ENCODE measurements at regions not wholly inside any gene's neighbourhood (a gene's known extent, or its start where the extent isn't known, plus 50 kb on each side); places are given as distances from the start of the nearest gene placed in this dataset.
A peak's percentile ranks its signal among the peaks of the same experiment; 100 is the strongest.

DNA sequence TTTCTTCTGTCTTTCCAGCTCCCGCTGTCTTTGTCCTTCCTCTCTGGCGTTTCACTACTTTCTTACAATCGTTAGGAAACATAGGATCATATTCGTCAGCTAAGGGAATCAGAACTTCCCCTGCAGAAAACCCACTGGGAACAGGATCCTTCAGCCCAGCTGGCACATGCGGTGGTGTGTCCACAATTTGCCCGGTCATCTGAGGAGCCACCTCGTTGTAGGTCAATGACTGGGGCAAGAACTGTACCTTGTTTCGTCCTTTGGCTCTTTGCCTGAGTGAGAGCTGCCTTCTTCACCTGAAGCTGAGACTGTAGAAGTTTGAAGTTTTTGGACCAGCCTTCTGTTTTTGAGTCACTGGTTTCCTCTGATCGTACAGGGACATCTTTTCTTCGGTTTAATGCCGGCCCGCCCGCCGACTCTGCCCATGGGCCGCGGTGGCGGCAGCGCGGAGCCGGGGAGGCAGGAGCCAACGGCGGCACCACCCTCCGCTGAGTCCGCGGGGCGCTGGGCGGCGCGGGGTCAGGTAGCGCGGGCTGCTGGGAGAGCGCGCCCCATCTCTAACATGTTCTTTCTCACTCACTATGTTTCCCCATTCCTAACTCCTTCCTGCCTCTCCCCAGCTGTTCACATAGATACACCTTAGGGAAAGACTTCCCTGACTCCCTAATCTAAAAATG, 214.1 kb upstream of the NANOGP8 start:
- BruUV-seq (replicated peaks): no TSS peak
- Histone ChIP-seq H3K4me1 (peaks cover 2% of the 10 kb centered on the region; the same call in 1 of the 2 replicates), H3K9me3 (no peaks in the 10 kb centered on the region), H3K4me3 (ENCODE audit: low read depth, low read length) (no peak overlapping the region), H3K36me3 (ENCODE audit: control insufficient read depth, insufficient read depth, low read length) (no peaks in the 10 kb centered on the region), H3K27me3 (replicated peaks; ENCODE audit: control insufficient read depth, insufficient read depth, low read length) (no peaks in the 10 kb centered on the region)
- H3K4me3 Mint-ChIP-seq (ENCODE audit: unreplicated experiment): no peak overlapping the region
- intact Hi-C loops (cut with micrococcal nuclease; ENCODE audit: unreplicated experiment): no loop called here
- no peaks in the 10 kb centered on the region for H3K36me3 Mint-ChIP-seq (ENCODE audit: insufficient read depth, unreplicated experiment)
- no peaks in the 10 kb centered on the region for H3K27me3 Mint-ChIP-seq (ENCODE audit: insufficient read depth, unreplicated experiment)
- ChIA-PET CTCF (no interaction called here), POLR2A (no interaction called here)
- no peak for DNase-seq
- H3K4me1 Mint-ChIP-seq (ENCODE audit: low read depth, unreplicated experiment): peaks cover 2% of the 10 kb centered on the region
- TF ChIP-seq, protein P1, sequence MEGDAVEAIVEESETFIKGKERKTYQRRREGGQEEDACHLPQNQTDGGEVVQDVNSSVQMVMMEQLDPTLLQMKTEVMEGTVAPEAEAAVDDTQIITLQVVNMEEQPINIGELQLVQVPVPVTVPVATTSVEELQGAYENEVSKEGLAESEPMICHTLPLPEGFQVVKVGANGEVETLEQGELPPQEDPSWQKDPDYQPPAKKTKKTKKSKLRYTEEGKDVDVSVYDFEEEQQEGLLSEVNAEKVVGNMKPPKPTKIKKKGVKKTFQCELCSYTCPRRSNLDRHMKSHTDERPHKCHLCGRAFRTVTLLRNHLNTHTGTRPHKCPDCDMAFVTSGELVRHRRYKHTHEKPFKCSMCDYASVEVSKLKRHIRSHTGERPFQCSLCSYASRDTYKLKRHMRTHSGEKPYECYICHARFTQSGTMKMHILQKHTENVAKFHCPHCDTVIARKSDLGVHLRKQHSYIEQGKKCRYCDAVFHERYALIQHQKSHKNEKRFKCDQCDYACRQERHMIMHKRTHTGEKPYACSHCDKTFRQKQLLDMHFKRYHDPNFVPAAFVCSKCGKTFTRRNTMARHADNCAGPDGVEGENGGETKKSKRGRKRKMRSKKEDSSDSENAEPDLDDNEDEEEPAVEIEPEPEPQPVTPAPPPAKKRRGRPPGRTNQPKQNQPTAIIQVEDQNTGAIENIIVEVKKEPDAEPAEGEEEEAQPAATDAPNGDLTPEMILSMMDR (IDR thresholded peaks at IDR 0.05; ENCODE audit: insufficient read depth in 1 of 2, low read depth in 1 of 2, low read length in 1 of 2, severe bottlenecking in 1 of 2, unreplicated experiment in 1 of 2): no peak
- no peak overlapping the region for H3K27ac Mint-ChIP-seq (ENCODE audit: unreplicated experiment)
- H3K9me3 Mint-ChIP-seq (ENCODE audit: unreplicated experiment): peaks cover 12% of the 10 kb centered on the region

DNA sequence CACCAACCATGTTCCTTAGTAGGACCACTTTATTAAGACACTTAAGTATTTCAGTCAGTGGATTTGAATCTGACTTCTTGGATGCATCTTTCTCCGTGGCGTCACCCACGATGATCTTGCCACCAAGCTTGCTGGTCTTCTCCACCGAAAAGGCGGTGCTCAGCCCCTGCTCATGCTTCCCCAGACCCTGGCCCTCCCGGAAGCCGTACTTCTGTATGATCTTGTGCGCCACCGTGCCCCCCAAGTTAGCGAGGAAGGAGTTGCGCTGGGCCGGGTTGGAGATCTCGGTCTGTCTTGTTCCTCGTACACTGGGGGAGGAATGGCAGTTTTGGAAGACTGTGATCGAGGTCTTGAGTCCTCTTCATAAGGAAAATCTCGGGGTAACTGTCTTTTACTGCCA, 213.4 kb upstream of the NANOGP8 start:
- Mint-ChIP-seq H3K9me3 (ENCODE audit: unreplicated experiment) (peaks cover 13% of the 10 kb centered on the region), H3K4me3 (ENCODE audit: unreplicated experiment) (no peak overlapping the region), H3K36me3 (ENCODE audit: insufficient read depth, unreplicated experiment) (no peaks in the 10 kb centered on the region), H3K27ac (ENCODE audit: unreplicated experiment) (no peak overlapping the region), H3K4me1 (ENCODE audit: low read depth, unreplicated experiment) (peaks cover 9% of the 10 kb centered on the region), H3K27me3 (ENCODE audit: insufficient read depth, unreplicated experiment) (no peaks in the 10 kb centered on the region)
- no TSS peak for BruUV-seq (replicated peaks)
- H3K4me1 ChIP-seq: peaks cover 9% of the 10 kb centered on the region
- no peaks in the 10 kb centered on the region for H3K36me3 ChIP-seq (ENCODE audit: control insufficient read depth, insufficient read depth, low read length)
- POLR2A ChIA-PET: no interaction called here
- no peak for DNase-seq
- H3K4me3 ChIP-seq (ENCODE audit: low read depth, low read length): no peak overlapping the region
- CTCF ChIA-PET: no interaction called here
- TF ChIP-seq, protein P1 (IDR thresholded peaks at IDR 0.05; ENCODE audit: insufficient read depth in 1 of 2, low read depth in 1 of 2, low read length in 1 of 2, severe bottlenecking in 1 of 2, unreplicated experiment in 1 of 2): no peak
- H3K27me3 ChIP-seq (replicated peaks; ENCODE audit: control insufficient read depth, insufficient read depth, low read length): no peaks in the 10 kb centered on the region
- intact Hi-C loops (cut with micrococcal nuclease; ENCODE audit: unreplicated experiment): no loop called here
- no peaks in the 10 kb centered on the region for H3K9me3 ChIP-seq

DNA sequence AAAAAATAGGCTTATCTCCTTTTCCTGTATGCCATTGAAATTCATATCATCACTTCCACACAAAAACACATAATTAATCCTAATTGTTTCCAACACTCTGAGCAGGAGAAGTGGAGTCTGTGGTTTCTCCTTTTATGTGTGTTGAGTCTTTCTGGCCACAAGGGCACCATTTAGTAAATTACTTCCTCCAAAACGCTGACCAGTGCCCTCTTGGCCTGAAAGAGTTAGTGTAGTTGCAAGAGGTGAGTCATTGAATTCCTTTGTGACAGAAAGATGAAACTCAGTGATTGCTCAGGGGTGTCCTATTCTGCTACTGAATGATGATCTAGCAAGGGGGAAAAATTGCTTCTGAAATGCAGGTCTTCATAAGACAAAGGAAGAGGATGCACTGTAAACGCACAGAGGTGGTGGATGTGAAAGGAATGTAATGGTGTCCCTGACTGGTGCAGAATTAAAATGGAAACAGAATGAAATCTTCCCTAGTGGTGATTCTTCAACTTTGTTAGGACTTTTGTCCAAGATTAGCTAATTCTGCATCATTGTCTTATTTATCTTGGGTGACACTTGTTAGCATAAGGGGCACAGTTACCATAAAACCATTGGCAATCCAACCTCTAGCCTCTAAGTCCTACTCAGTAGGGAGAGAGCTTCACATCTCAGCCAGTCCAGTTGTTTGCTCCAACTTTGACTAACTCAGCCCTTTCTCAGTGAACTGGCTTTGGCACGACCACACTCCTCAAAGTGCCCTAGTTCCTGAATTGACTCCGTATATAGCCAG, 208.4 kb upstream of the NANOGP8 start:
- Histone ChIP-seq H3K4me3 (ENCODE audit: low read depth, low read length) (no peak overlapping the region), H3K9me3 (no peaks in the 10 kb centered on the region), H3K4me1 (peaks cover 14% of the 10 kb centered on the region), H3K27me3 (replicated peaks; ENCODE audit: control insufficient read depth, insufficient read depth, low read length) (no peaks in the 10 kb centered on the region), H3K36me3 (ENCODE audit: control insufficient read depth, insufficient read depth, low read length) (no peaks in the 10 kb centered on the region)
- Mint-ChIP-seq H3K9me3 (ENCODE audit: unreplicated experiment) (peaks cover 13% of the 10 kb centered on the region), H3K4me1 (ENCODE audit: low read depth, unreplicated experiment) (peaks cover 13% of the 10 kb centered on the region), H3K27me3 (ENCODE audit: insufficient read depth, unreplicated experiment) (no peaks in the 10 kb centered on the region), H3K27ac (ENCODE audit: unreplicated experiment) (peak overlapping the region; percentile 75), H3K36me3 (ENCODE audit: insufficient read depth, unreplicated experiment) (no peaks in the 10 kb centered on the region), H3K4me3 (ENCODE audit: unreplicated experiment) (no peak overlapping the region)
- ChIA-PET CTCF (interaction anchor here (2.1 kb wide), 1 partner anchor 151 kb away, joined by 8 read pairs; no protein-coding TSS in a partner anchor), POLR2A (no interaction called here)
- TF ChIP-seq, protein P1 (IDR thresholded peaks at IDR 0.05; ENCODE audit: insufficient read depth in 1 of 2, low read depth in 1 of 2, low read length in 1 of 2, severe bottlenecking in 1 of 2, unreplicated experiment in 1 of 2): peak; percentile 32 to 44
- peak; percentile 57 to 63 for DNase-seq
- no TSS peak for BruUV-seq (replicated peaks)
- intact Hi-C loops (cut with micrococcal nuclease; ENCODE audit: unreplicated experiment): loop anchor here (1.0 kb wide), 2 partner anchors 13 to 151 kb away; no protein-coding TSS in a partner anchor

Measured in Caco-2 (cell line).